Tibial nerve (tissue), 3 donors: ENCODE measurements at regions not wholly inside any gene's neighbourhood (a gene's known extent, or its start where the extent isn't known, plus 50 kb on each side); places are given as distances from the start of the nearest gene placed in this dataset.

Experiments used
- CTCF ChIP-seq, 5 experiments: fragments of 200-600 bp in 3 of 5; fragments of 450-650 bp in 2 of 5; sonication (generic) in 3 of 5; IDR thresholded peaks; one replicate each; pipeline ENCODE4 v1.5.1; 2016 to 2019; ENCODE audit warnings: antibody characterized with exemption in 5 of 5, mild to moderate bottlenecking in 3 of 5, moderate library complexity in 2 of 5
- POLR2A ChIP-seq, 2 donors: fragments of 450-650 bp; IDR thresholded peaks; one replicate each; pipeline ENCODE4 v1.6.1; 2017; ENCODE audit warnings: antibody characterized with exemption in 2 of 2, mild to moderate bottlenecking in 2 of 2, moderate library complexity in 2 of 2

GRCh38 chr3:95302044-95302443 lies 1239.2 kb downstream of the NSUN3 start:
- no peak for TF ChIP-seq POLR2A (IDR thresholded peaks at IDR 0.05)
- TF ChIP-seq CTCF (IDR thresholded peaks at IDR 0.05) = no peak
